CD4-positive, alpha-beta T cell treated with Interleukin-4 for 4 hours (primary cell): ENCODE measurements at regions not wholly inside any gene's neighbourhood (a gene's known extent, or its start where the extent isn't known, plus 50 kb on each side); places are given as distances from the start of the nearest gene placed in this dataset.
"Not testable (repeated sequence)": the region's sequence is repeated elsewhere in the genome, so short reads cannot be mapped to it uniquely, and the experiment has no call there.

ENCODE experiments used
- DNase-seq: peaks from one replicate; pipeline ENCODE4 v3.0.0-alpha.2; 2020

- no peak for DNase-seq
Measured at GRCh38 chrX:39779952-39780783, 317.6 kb downstream of the BCOR start.

- no peak for DNase-seq
Measured at GRCh38 chrX:39782276-39782675, 315.5 kb downstream of the BCOR start.

GRCh38 chrX:39787999-39788398 is 309.8 kb downstream of the BCOR start:
- DNase-seq = no peak

GRCh38 chrX:39788521-39788920 is 309.2 kb downstream of the BCOR start:
- no peak for DNase-seq

GRCh38 chrX:39791691-39792090 is 306.1 kb downstream of the BCOR start:
- DNase-seq = no peak

GRCh38 chrX:39795605-39796004 is 302.2 kb downstream of the BCOR start:
- DNase-seq = no peak

GRCh38 chrX:39796856-39797255 is 300.9 kb downstream of the BCOR start:
- no peak for DNase-seq

GRCh38 chrX:39798488-39798887 is 299.3 kb downstream of the BCOR start:
- not testable (repeated sequence) for DNase-seq

GRCh38 chrX:39802354-39802753 is 295.4 kb downstream of the BCOR start:
- no peak for DNase-seq

GRCh38 chrX:39802908-39803307 is 294.9 kb downstream of the BCOR start:
- DNase-seq = no peak

- DNase-seq = no peak
Measured at GRCh38 chrX:39805022-39805421, 292.7 kb downstream of the BCOR start.

GRCh38 chrX:39805825-39806224 is 291.9 kb downstream of the BCOR start:
- DNase-seq = no peak

- DNase-seq = no peak
Measured at GRCh38 chrX:39808471-39808917, 289.3 kb downstream of the BCOR start.

- DNase-seq = no peak
Measured at GRCh38 chrX:39809331-39809730, 288.4 kb downstream of the BCOR start.

GRCh38 chrX:39810901-39811300 is 286.9 kb downstream of the BCOR start:
- no peak for DNase-seq

- no peak for DNase-seq
Measured at GRCh38 chrX:39811376-39811775, 286.4 kb downstream of the BCOR start.

- no peak for DNase-seq
Measured at GRCh38 chrX:39813631-39814277, 284.0 kb downstream of the BCOR start.

- DNase-seq = peak; percentile 52
Measured at GRCh38 chrX:39814391-39814790, 283.4 kb downstream of the BCOR start.

- no peak for DNase-seq
Measured at GRCh38 chrX:39815631-39816030, 282.1 kb downstream of the BCOR start.

GRCh38 chrX:39816871-39817731 is 280.7 kb downstream of the BCOR start:
- DNase-seq = no peak

- no peak for DNase-seq
Measured at GRCh38 chrX:39817754-39818470, 279.8 kb downstream of the BCOR start.

GRCh38 chrX:39818750-39819149 is 279.0 kb downstream of the BCOR start:
- DNase-seq = no peak
